HepG2 (cell line): ENCODE measurements at regions not wholly inside any gene's neighbourhood (a gene's known extent, or its start where the extent isn't known, plus 50 kb on each side); places are given as distances from the start of the nearest gene placed in this dataset.

Source experiments
- ATAC-seq: fragments of 200-7000 bp; cut with Tn5 transposase; 3 replicates; pipeline ENCODE4 v1.9.1; 2020; ENCODE audit warnings: mild to moderate bottlenecking, moderate library complexity
- BruUV-seq: library from RNA; stranded (reverse); fragments of 400-500 nt; replicated peaks from 2 replicates; lab custom pipeline; 2021; lab: Mats Ljungman, UMichigan
- CTCF ChIA-PET: fragments of 300-600 bp; formaldehyde crosslinking; extraction: SDS; loops from one replicate; lab custom pipeline; 2021; ENCODE audit warnings: low total read pairs, inconsistent platforms, low intra/inter-chr PET ratio; lab: Yijun Ruan, JAX
- POLR2A ChIA-PET: fragments of 350-600 bp; sonication (Branson Sonifier 250); formaldehyde crosslinking; loops from one replicate; lab custom pipeline; 2020; ENCODE audit warnings: antibody characterized with exemption, inconsistent platforms; lab: Yijun Ruan, JAX
- DNase-seq: peaks from one replicate; pipeline ENCODE4 v3.0.0-alpha.2; 2015; ENCODE audit warnings: low spot score
- FAIRE-seq: peaks from 3 replicates; lab custom pipeline; 2011; peaks lifted over from hg19 to GRCh38; lab: Jason Lieb, UNC
- H2AFZ ChIP-seq: one replicate; pipeline ENCODE4 v1.6.1; 2011; ENCODE audit warnings: low read length, inconsistent platforms
- H3K27ac ChIP-seq: fragments of 300-600 bp; 3 replicates; pipeline ENCODE4 v1.8.0; 2011; ENCODE audit warnings: mixed run types, mild to moderate bottlenecking, mixed read lengths, low read length, inconsistent platforms; ENCODE audit not compliant: insufficient read depth; ENCODE audit errors: extremely low read length
- H3K27me3 ChIP-seq, 2 experiments: fragments of 200-600 bp in 1 of 2; 2 replicates in 1 of 2; 3 replicates in 1 of 2; pipeline versions ENCODE4 v1.6.0 to v1.8.0; 2011; ENCODE audit warnings: low read length in 2 of 2, mild to moderate bottlenecking in 2 of 2, moderate library complexity in 2 of 2, inconsistent platforms in 1 of 2; ENCODE audit not compliant: insufficient read depth in 2 of 2, control insufficient read depth in 1 of 2
- H3K36me3 ChIP-seq, 2 experiments: fragments of 200-600 bp in 1 of 2; replicated peaks in 1 of 2; 2 replicates in 1 of 2; 3 replicates in 1 of 2; pipeline versions ENCODE4 v1.5.1 to v1.8.0; 2011; ENCODE audit warnings: low read length in 2 of 2, inconsistent platforms in 1 of 2; ENCODE audit not compliant: insufficient read depth in 2 of 2, control insufficient read depth in 1 of 2
- H3K4me1 ChIP-seq: 2 replicates; pipeline ENCODE4 v1.5.1; 2012; ENCODE audit warnings: low read length, inconsistent platforms; ENCODE audit not compliant: insufficient read depth
- H3K4me2 ChIP-seq: 2 replicates; pipeline ENCODE4 v1.6.0; 2011; ENCODE audit warnings: low read depth, low read length, inconsistent platforms
- H3K4me3 ChIP-seq, 3 experiments: fragments of 200-600 bp in 1 of 3; sonication (generic), shearing (Covaris generic) in 1 of 3; replicated peaks in 1 of 3; 2 replicates each; pipeline ENCODE4 v1.5.1; 2011 to 2016; ENCODE audit warnings: low read length in 3 of 3, inconsistent platforms in 2 of 3, low read depth in 2 of 3, mild to moderate bottlenecking in 2 of 3, control low read depth in 1 of 3, mixed read lengths in 1 of 3; ENCODE audit not compliant: insufficient read depth in 1 of 3
- H3K79me2 ChIP-seq: one replicate; pipeline ENCODE4 v1.6.1; 2011; ENCODE audit warnings: low read length, inconsistent platforms; ENCODE audit not compliant: insufficient read depth
- H3K9ac ChIP-seq: 2 replicates; pipeline ENCODE4 v1.6.0; 2011; ENCODE audit warnings: mild to moderate bottlenecking, low read depth, low read length, inconsistent platforms; ENCODE audit not compliant: insufficient read depth
- H3K9me3 ChIP-seq: 2 replicates; pipeline ENCODE4 v1.5.1; 2012; ENCODE audit warnings: mild to moderate bottlenecking, low read length
- H4K20me1 ChIP-seq: 2 replicates; pipeline ENCODE4 v1.6.0; 2011; ENCODE audit warnings: inconsistent platforms, mild to moderate bottlenecking, low read length, moderate library complexity; ENCODE audit not compliant: insufficient read depth
- ATF7-NPFF ChIP-seq: sonication (generic); formaldehyde crosslinking; IDR thresholded peaks from 2 replicates; pipeline ENCODE4 v1.8.1; 2023; ENCODE audit warnings: mild to moderate bottlenecking, low read depth, missing genetic modification reagents, moderate library complexity
- CEBPG ChIP-seq: IDR thresholded peaks from 2 replicates; pipeline ENCODE4 v1.6.1; 2016
- ETV5 ChIP-seq: IDR thresholded peaks from 2 replicates; pipeline ENCODE4 v1.6.1; 2018; ENCODE audit warnings: missing biosample characterization, missing genetic modification reagents, inconsistent platforms, borderline replicate concordance
- FOXA3 ChIP-seq: IDR thresholded peaks from 2 replicates; pipeline ENCODE4 v1.6.1; 2016; ENCODE audit warnings: missing genetic modification reagents, missing compliant biosample characterization
- HNF4G ChIP-seq, 2 experiments: sonication (generic) in 1 of 2; formaldehyde crosslinking in 1 of 2; IDR thresholded peaks; 2 replicates each; pipeline versions ENCODE4 v1.4.0 to v1.6.1; 2011 to 2020; ENCODE audit warnings: borderline replicate concordance in 2 of 2, low read depth in 2 of 2, mild to moderate bottlenecking in 2 of 2, low read length in 1 of 2, missing genetic modification reagents in 1 of 2, moderate library complexity in 1 of 2
- NCOA2 ChIP-seq: sonication (generic); formaldehyde crosslinking; IDR thresholded peaks from 2 replicates; pipeline ENCODE4 v1.8.0; 2022; ENCODE audit warnings: inconsistent platforms
- TMF1 ChIP-seq: sonication (generic); formaldehyde crosslinking; IDR thresholded peaks from 2 replicates; pipeline ENCODE4 v1.8.1; 2022; ENCODE audit warnings: low read depth, missing genetic modification reagents
- TOPORS ChIP-seq: sonication (generic); formaldehyde crosslinking; IDR thresholded peaks from 2 replicates; pipeline ENCODE4 v1.8.0; 2023; ENCODE audit warnings: mild to moderate bottlenecking, missing genetic modification reagents
- ZNF367 ChIP-seq: sonication (generic); formaldehyde crosslinking; IDR thresholded peaks from 2 replicates; pipeline ENCODE4 v1.4.0; 2020; ENCODE audit warnings: missing genetic modification reagents, borderline replicate concordance
- ZNF441 ChIP-seq: sonication (generic); formaldehyde crosslinking; IDR thresholded peaks from 2 replicates; pipeline ENCODE4 v1.7.0; 2021; ENCODE audit warnings: missing genetic modification reagents, borderline replicate concordance
- ZNF496 ChIP-seq: sonication (generic); formaldehyde crosslinking; IDR thresholded peaks from 2 replicates; pipeline ENCODE4 v1.8.1; 2023; ENCODE audit warnings: mild to moderate bottlenecking, moderate library complexity, missing genetic modification reagents; ENCODE audit not compliant: insufficient replicate concordance
- ZNF556 ChIP-seq: sonication (generic); formaldehyde crosslinking; IDR thresholded peaks from 2 replicates; pipeline ENCODE4 v1.4.0; 2020; ENCODE audit warnings: mild to moderate bottlenecking, missing genetic modification reagents, borderline replicate concordance
- ZNF619 ChIP-seq: sonication (generic); formaldehyde crosslinking; IDR thresholded peaks from 2 replicates; pipeline ENCODE4 v1.4.0; 2020; ENCODE audit warnings: mild to moderate bottlenecking, missing genetic modification reagents
- ZNF644 ChIP-seq: IDR thresholded peaks from 2 replicates; pipeline ENCODE4 v1.6.1; 2016; ENCODE audit warnings: low read depth
- WGBS: methylation state at CpG from one replicate; pipeline ENCODE4 v1.1.6; 2017; ENCODE audit warnings: low lambda C conversion rate; 5-methylcytosine and 5-hydroxymethylcytosine counted together
- in situ Hi-C: cut with HindIII; loops from 2 replicates; pipeline ENCODE4 v1.10.0; 2017; ENCODE audit warnings: low pct_unique_long_range_greater_than_20kb; ENCODE audit not compliant: extremely low pct_ligation_motif_present
- intact Hi-C: fragments of 100-400 bp; cut with micrococcal nuclease; formaldehyde crosslinking; loops from one replicate; pipeline ENCODE4 v1.10.0; 2022; ENCODE audit not compliant: unreplicated experiment
- TF ChIP-seq, protein P1 (sequence below): sonication (generic); formaldehyde crosslinking; IDR thresholded peaks from 2 replicates; pipeline ENCODE4 v1.5.1; 2020; ENCODE audit warnings: missing genetic modification reagents, mild to moderate bottlenecking, borderline replicate concordance
- TF ChIP-seq, protein P2 (sequence below): sonication (generic); formaldehyde crosslinking; IDR thresholded peaks from 2 replicates; pipeline ENCODE4 v1.5.0; 2020; ENCODE audit warnings: missing genetic modification reagents
- TF ChIP-seq, protein P3 (sequence below): sonication (generic); formaldehyde crosslinking; IDR thresholded peaks from 2 replicates; pipeline ENCODE4 v1.8.0; 2022; ENCODE audit warnings: mild to moderate bottlenecking, missing genetic modification reagents, moderate library complexity
- TF ChIP-seq, protein P4 (sequence below), 2 experiments: sonication (generic) in 1 of 2; formaldehyde crosslinking in 1 of 2; IDR thresholded peaks; 2 replicates each; pipeline versions ENCODE4 v1.4.0 to v1.6.1; 2018 to 2020; ENCODE audit warnings: missing genetic modification reagents in 2 of 2, borderline replicate concordance in 1 of 2, low read depth in 1 of 2, mild to moderate bottlenecking in 1 of 2, missing biosample characterization in 1 of 2

DNA sequence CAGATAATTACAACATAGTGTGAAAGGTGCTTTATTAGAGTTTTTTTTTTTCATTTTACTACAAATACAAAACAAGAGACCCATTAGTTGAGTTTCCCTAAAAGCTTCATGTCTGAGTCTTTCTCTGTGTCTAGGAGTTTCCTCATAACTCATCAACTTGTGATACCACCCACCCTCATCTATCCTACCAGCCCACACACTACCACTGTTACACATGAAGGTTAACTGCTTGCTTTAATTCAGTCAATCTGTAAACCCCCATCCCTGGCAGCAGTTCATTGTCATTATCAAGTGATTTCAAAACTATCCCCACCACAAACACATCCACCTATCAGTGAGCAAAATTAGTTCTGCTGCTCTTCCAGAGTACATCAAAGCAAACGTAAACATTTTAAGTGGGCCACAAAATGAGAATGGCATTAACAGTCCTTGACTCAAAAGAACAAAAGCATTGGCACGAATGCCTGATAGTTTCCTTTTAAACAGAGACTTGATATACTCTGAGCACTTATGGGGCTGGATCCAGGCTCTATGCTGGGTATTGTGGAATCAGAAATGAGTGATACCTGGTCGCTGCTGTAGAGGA, 331.6 kb upstream of the FAM241A start:
- TF ChIP-seq, protein P1, sequence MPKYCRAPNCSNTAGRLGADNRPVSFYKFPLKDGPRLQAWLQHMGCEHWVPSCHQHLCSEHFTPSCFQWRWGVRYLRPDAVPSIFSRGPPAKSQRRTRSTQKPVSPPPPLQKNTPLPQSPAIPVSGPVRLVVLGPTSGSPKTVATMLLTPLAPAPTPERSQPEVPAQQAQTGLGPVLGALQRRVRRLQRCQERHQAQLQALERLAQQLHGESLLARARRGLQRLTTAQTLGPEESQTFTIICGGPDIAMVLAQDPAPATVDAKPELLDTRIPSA (CRISPR knock-in tag): no peak
- TF ChIP-seq ZNF556 (CRISPR knock-in tag) (no peak), FOXA3 (CRISPR knock-in tag) (no peak), TOPORS (no peak), CEBPG (no peak), ETV5 (CRISPR knock-in tag) (no peak), HNF4G (IDR thresholded peaks at IDR 0.05; ENCODE audit: borderline replicate concordance, low read depth, low read length) (no peak), HNF4G (CRISPR knock-in tag; IDR thresholded peaks at IDR 0.05; ENCODE audit: borderline replicate concordance, low read depth) (no peak), ZNF441 (no peak), ZNF644 (CRISPR knock-in tag) (no peak), ZNF496 (CRISPR knock-in tag) (no peak), ZNF367 (CRISPR knock-in tag) (no peak), NCOA2 (no peak), TMF1 (CRISPR knock-in tag) (no peak), ATF7-NPFF (no peak), ZNF619 (CRISPR knock-in tag) (no peak)
- TF ChIP-seq, protein P2, sequence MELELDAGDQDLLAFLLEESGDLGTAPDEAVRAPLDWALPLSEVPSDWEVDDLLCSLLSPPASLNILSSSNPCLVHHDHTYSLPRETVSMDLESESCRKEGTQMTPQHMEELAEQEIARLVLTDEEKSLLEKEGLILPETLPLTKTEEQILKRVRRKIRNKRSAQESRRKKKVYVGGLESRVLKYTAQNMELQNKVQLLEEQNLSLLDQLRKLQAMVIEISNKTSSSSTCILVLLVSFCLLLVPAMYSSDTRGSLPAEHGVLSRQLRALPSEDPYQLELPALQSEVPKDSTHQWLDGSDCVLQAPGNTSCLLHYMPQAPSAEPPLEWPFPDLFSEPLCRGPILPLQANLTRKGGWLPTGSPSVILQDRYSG (CRISPR knock-in tag): no peak
- TF ChIP-seq, protein P3, sequence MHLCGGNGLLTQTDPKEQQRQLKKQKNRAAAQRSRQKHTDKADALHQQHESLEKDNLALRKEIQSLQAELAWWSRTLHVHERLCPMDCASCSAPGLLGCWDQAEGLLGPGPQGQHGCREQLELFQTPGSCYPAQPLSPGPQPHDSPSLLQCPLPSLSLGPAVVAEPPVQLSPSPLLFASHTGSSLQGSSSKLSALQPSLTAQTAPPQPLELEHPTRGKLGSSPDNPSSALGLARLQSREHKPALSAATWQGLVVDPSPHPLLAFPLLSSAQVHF (CRISPR knock-in tag): no peak
- TF ChIP-seq, protein P4, sequence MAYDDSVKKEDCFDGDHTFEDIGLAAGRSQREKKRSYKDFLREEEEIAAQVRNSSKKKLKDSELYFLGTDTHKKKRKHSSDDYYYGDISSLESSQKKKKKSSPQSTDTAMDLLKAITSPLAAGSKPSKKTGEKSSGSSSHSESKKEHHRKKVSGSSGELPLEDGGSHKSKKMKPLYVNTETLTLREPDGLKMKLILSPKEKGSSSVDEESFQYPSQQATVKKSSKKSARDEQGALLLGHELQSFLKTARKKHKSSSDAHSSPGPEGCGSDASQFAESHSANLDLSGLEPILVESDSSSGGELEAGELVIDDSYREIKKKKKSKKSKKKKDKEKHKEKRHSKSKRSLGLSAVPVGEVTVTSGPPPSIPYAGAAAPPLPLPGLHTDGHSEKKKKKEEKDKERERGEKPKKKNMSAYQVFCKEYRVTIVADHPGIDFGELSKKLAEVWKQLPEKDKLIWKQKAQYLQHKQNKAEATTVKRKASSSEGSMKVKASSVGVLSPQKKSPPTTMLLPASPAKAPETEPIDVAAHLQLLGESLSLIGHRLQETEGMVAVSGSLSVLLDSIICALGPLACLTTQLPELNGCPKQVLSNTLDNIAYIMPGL (CRISPR knock-in tag; IDR thresholded peaks at IDR 0.05; ENCODE audit: borderline replicate concordance in 1 of 2, low read depth in 1 of 2): no peak
- no peak for DNase-seq
- in situ Hi-C loops (no loop called here), intact Hi-C loops (no loop called here)
- Histone ChIP-seq H3K36me3 (no peaks in the 10 kb centered on the region), H2AFZ (no peak overlapping the region), H3K27ac (no peak overlapping the region), H3K4me1 (no peaks in the 10 kb centered on the region), H3K9ac (no peak overlapping the region), H3K79me2 (no peaks in the 10 kb centered on the region), H3K4me2 (no peak overlapping the region), H3K4me3 (no peak overlapping the region), H4K20me1 (no peaks in the 10 kb centered on the region), H3K27me3 (no peaks in the 10 kb centered on the region; a peak in 1 of 5 replicates), H3K9me3 (no peaks in the 10 kb centered on the region)
- FAIRE-seq: no peak
- no TSS peak for BruUV-seq
- CTCF ChIA-PET: no interaction called here
- WGBS: 2% methylated on average over 3 of the region's 3 CpGs
- no peak for ATAC-seq
- POLR2A ChIA-PET: no interaction called here
